Endothelial cell of umbilical vein (primary cell): ENCODE measurements at regions not wholly inside any gene's neighbourhood (a gene's known extent, or its start where the extent isn't known, plus 50 kb on each side); places are given as distances from the start of the nearest gene placed in this dataset.

ENCODE experiments used
- BruUV-seq: library from RNA; stranded (reverse); fragments of 400-500 nt; replicated peaks from 2 replicates; lab custom pipeline; 2021; lab: Mats Ljungman, UMichigan
- CTCF ChIA-PET: fragments of 300-600, 350-600 bp; sonication (Branson Sonifier 250); formaldehyde crosslinking; loops from one replicate; lab custom pipeline; 2021; ENCODE audit warnings: antibody characterized with exemption, inconsistent platforms; lab: Charles Lee
- POLR2A ChIA-PET: fragments of 300-600, 350-600 bp; sonication (Branson Sonifier 250); formaldehyde crosslinking; loops from one replicate; lab custom pipeline; 2021; ENCODE audit warnings: antibody characterized with exemption, inconsistent platforms; lab: Charles Lee
- DNase-seq: peaks from one replicate; pipeline ENCODE4 v3.0.0-alpha.2; 2011; ENCODE audit warnings: low read depth, low spot score
- FAIRE-seq: peaks from 2 replicates; lab custom pipeline; 2011; peaks lifted over from hg19 to GRCh38; lab: Jason Lieb, UNC
- H2AFZ ChIP-seq: 2 replicates; pipeline ENCODE4 v1.6.0; 2012; ENCODE audit warnings: low read depth, low read length, control low read depth, inconsistent platforms
- H3K27ac ChIP-seq: 2 replicates; pipeline ENCODE4 v1.5.1; 2011; ENCODE audit warnings: low read depth, mild to moderate bottlenecking, control low read depth, low read length, moderate library complexity; ENCODE audit not compliant: insufficient read depth
- H3K27me3 ChIP-seq, 2 experiments: 2 replicates each; pipeline versions ENCODE4 v1.6.0 to v1.6.1; 2011; ENCODE audit warnings: low read length in 2 of 2, mixed read lengths in 1 of 2; ENCODE audit not compliant: control insufficient read depth in 2 of 2, insufficient read depth in 2 of 2
- H3K36me3 ChIP-seq, 2 experiments: 2 replicates in 1 of 2; 3 replicates in 1 of 2; pipeline ENCODE4 v1.5.1; 2011; ENCODE audit warnings: low read length in 2 of 2, mild to moderate bottlenecking in 1 of 2, moderate library complexity in 1 of 2; ENCODE audit not compliant: control insufficient read depth in 2 of 2, insufficient read depth in 2 of 2; ENCODE audit errors: extremely low read depth in 1 of 2
- H3K4me1 ChIP-seq: 3 replicates; pipeline ENCODE4 v1.5.1; 2011; ENCODE audit warnings: mild to moderate bottlenecking, low read length; ENCODE audit not compliant: control insufficient read depth, insufficient read depth; ENCODE audit errors: extremely low read depth
- H3K4me2 ChIP-seq: 2 replicates; pipeline ENCODE4 v1.6.1; 2011; ENCODE audit warnings: low read length, control low read depth, mixed read lengths; ENCODE audit not compliant: insufficient read depth
- H3K4me3 ChIP-seq, 3 experiments: fragments of 200-600 bp in 1 of 3; sonication (generic), shearing (Covaris generic) in 1 of 3; replicated peaks in 1 of 3; 2 replicates each; pipeline ENCODE4 v1.5.1; 2011 to 2016; ENCODE audit warnings: control low read depth in 3 of 3, low read length in 3 of 3, mild to moderate bottlenecking in 2 of 3, inconsistent platforms in 1 of 3, low read depth in 1 of 3, moderate library complexity in 1 of 3; ENCODE audit not compliant: insufficient read depth in 1 of 3
- H3K79me2 ChIP-seq: 2 replicates; pipeline ENCODE4 v1.6.0; 2012; ENCODE audit warnings: low read length, inconsistent platforms; ENCODE audit not compliant: control insufficient read depth, insufficient read depth
- H3K9ac ChIP-seq: replicated peaks from 2 replicates; pipeline ENCODE3; 2011; ENCODE audit warnings: low read length, control low read depth; ENCODE audit not compliant: insufficient read depth; ENCODE audit errors: extremely low read depth
- H3K9me1 ChIP-seq: replicated peaks from 3 replicates; pipeline ENCODE4 v1.6.0; 2011; ENCODE audit warnings: mild to moderate bottlenecking, low read length; ENCODE audit not compliant: control insufficient read depth, insufficient read depth; ENCODE audit errors: extremely low read depth
- H3K9me3 ChIP-seq: replicated peaks from 2 replicates; pipeline ENCODE4 v1.5.1; 2012; ENCODE audit warnings: low read length, inconsistent platforms; ENCODE audit not compliant: control insufficient read depth, insufficient read depth
- H4K20me1 ChIP-seq: replicated peaks from 2 replicates; pipeline ENCODE3; 2011; ENCODE audit warnings: mild to moderate bottlenecking, low read length; ENCODE audit not compliant: control insufficient read depth, insufficient read depth; ENCODE audit errors: extremely low read depth
- CTCF ChIP-seq, 2 donors: IDR thresholded peaks; 1 replicate in 1 of 2; 2 replicates in 1 of 2; pipeline ENCODE4 v1.5.1; 2011; ENCODE audit warnings: low read length in 2 of 2, mild to moderate bottlenecking in 2 of 2, moderate library complexity in 2 of 2, control low read depth in 1 of 2, inconsistent platforms in 1 of 2, low read depth in 1 of 2; ENCODE audit not compliant: insufficient read depth in 1 of 2; ENCODE audit errors: extremely low read depth in 1 of 2
- EZH2 ChIP-seq: IDR thresholded peaks from 2 replicates; pipeline ENCODE4 v1.6.1; 2012; ENCODE audit warnings: borderline replicate concordance, low read depth, mild to moderate bottlenecking, moderate library complexity, low read length, inconsistent platforms; ENCODE audit not compliant: severe bottlenecking
- FOS ChIP-seq: IDR thresholded peaks from 2 replicates; pipeline ENCODE4 v1.6.1; 2011; ENCODE audit warnings: mild to moderate bottlenecking, low read length, moderate library complexity, borderline replicate concordance; ENCODE audit not compliant: insufficient read depth
- GATA2 ChIP-seq: IDR thresholded peaks from 2 replicates; pipeline ENCODE4 v1.7.0; 2011; ENCODE audit warnings: low read depth, mild to moderate bottlenecking, moderate library complexity, mixed read lengths, low read length; ENCODE audit not compliant: insufficient read length, insufficient read depth
- JUN ChIP-seq: IDR thresholded peaks from 2 replicates; pipeline ENCODE4 v1.6.1; 2011; ENCODE audit warnings: borderline replicate concordance, low read depth; ENCODE audit not compliant: insufficient read length, insufficient read depth
- MAX ChIP-seq: IDR thresholded peaks from 2 replicates; pipeline ENCODE4 v1.6.1; 2011; ENCODE audit not compliant: insufficient read depth, insufficient read length
- MYC ChIP-seq: IDR thresholded peaks from one replicate; pipeline ENCODE4 v1.6.1; 2011; ENCODE audit warnings: mild to moderate bottlenecking, low read depth, low read length
- POLR2A ChIP-seq: IDR thresholded peaks from 2 replicates; pipeline ENCODE4 v1.6.1; 2012; ENCODE audit warnings: low read depth, mild to moderate bottlenecking, control low read depth, low read length
- POLR2AphosphoS5 ChIP-seq: IDR thresholded peaks from 2 replicates; pipeline ENCODE4 v1.6.1; 2012; ENCODE audit warnings: low read depth, mild to moderate bottlenecking, control low read depth, low read length, moderate library complexity; ENCODE audit not compliant: insufficient read depth
- dilution Hi-C: fragments of 300-500 bp; cut with MboI; formaldehyde crosslinking; loops from one replicate; pipeline ENCODE4 v1.15.0; 2019; ENCODE audit warnings: low sequenced_read_pairs; ENCODE audit not compliant: extremely low pct_ligation_motif_present
- intact Hi-C: fragments of 100-400 bp; cut with micrococcal nuclease; formaldehyde crosslinking; loops from one replicate; pipeline ENCODE4 v1.10.0; 2022

GRCh38 chr6:141316236-141316635, 816.5 kb upstream of the GJE1 start:
- no peak for TF ChIP-seq POLR2A
- TF ChIP-seq CTCF (IDR thresholded peaks at IDR 0.05; ENCODE audit: extremely low read depth in 1 of 2, insufficient read depth in 1 of 2, low read depth in 1 of 2, low read length in 2 of 2) = no peak
- no peak for TF ChIP-seq MAX
- no peak for TF ChIP-seq FOS
- TF ChIP-seq MYC = no peak
- no peak for TF ChIP-seq EZH2
- no peak for TF ChIP-seq POLR2AphosphoS5
- TF ChIP-seq JUN = no peak
- no peak for TF ChIP-seq GATA2
- dilution Hi-C loops = no loop called here

More at GRCh38 chr6:141316236-141316635, 816.5 kb upstream of the GJE1 start:
- no peaks in the 10 kb centered on the region for H3K27me3 ChIP-seq
- CTCF ChIA-PET = no interaction called here
- H3K4me1 ChIP-seq = no peaks in the 10 kb centered on the region
- H3K36me3 ChIP-seq = no peaks in the 10 kb centered on the region
- no peak overlapping the region for H3K27ac ChIP-seq
- POLR2A ChIA-PET = no interaction called here
- H3K9ac ChIP-seq = no peak overlapping the region
- no peaks in the 10 kb centered on the region for H3K79me2 ChIP-seq
- no peaks in the 10 kb centered on the region for H3K9me3 ChIP-seq
- H3K4me2 ChIP-seq = no peak overlapping the region
- FAIRE-seq = no peak
- DNase-seq = no peak
- H3K9me1 ChIP-seq = no peaks in the 10 kb centered on the region
- BruUV-seq = no TSS peak
- no peak overlapping the region for H2AFZ ChIP-seq
- no peak overlapping the region for H3K4me3 ChIP-seq
- H4K20me1 ChIP-seq = no peaks in the 10 kb centered on the region
- intact Hi-C loops = no loop called here
